ENCODE measurements at regions not wholly inside any gene's neighbourhood (a gene's known extent, or its start where the extent isn't known, plus 50 kb on each side); places are given as distances from the start of the nearest gene placed in this dataset.

- DNase-seq = no peak
Measured at GRCh38 chr3:76011121-76011520, 225.8 kb upstream of the ZNF717 start.

GRCh38 chr3:76015496-76015895, 230.1 kb upstream of the ZNF717 start:
- DNase-seq = no peak

DNA sequence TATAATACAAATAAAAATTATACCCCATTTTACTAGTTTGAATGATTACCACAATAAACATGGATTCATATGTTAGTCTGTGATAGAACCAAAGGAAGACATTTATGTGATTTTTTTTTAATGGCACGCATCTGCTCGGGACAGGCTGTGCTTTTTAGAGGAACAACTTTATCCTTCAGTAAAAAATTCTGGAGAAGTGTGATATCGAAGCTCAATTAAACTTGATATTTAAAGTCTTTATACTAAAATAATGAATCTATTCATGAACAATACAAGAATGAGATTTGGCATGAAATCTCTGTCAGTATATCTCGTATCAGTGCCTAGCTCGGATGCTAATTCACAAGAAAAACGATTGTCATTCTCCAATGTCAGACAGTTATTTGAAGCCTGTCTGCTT, 230.8 kb upstream of the ZNF717 start:
- no peak for DNase-seq

DNA sequence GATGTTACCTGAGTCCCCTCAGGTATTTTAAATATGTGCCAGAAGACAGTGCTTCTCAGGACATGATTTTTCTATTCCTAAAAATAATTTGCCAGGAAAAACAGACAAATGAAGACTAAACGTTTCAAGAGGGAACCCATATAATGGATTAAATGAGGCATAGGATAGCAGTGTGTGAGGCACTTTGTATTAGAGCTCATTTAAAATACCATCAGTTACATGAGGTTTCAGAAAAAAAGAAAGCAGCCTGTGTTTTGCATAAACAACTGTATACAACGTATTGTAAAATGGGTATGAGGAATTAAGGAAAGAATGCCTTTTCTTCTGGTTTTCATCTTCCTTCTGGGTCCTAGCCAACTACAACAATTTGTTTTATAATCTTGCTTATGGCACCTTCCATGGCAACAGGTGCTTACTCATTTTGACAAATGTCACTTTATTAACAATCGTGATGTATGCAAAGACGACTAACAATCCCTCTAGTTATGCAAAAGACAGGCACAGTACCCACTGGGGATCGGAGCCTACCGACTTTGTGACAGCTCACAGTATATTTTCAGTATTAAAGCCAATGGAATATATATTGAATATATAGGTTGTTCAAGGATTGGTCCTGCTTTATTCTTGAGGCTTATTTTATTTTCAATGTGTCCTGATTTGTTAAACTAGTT, 231.6 kb upstream of the ZNF717 start:
- DNase-seq = no peak

GRCh38 chr3:76021376-76021775, 236.0 kb upstream of the ZNF717 start:
- no peak for DNase-seq

GRCh38 chr3:76024640-76025039, 239.3 kb upstream of the ZNF717 start:
- DNase-seq = peak; percentile 9

GRCh38 chr3:76025561-76025960, 240.2 kb upstream of the ZNF717 start:
- DNase-seq = no peak

DNA sequence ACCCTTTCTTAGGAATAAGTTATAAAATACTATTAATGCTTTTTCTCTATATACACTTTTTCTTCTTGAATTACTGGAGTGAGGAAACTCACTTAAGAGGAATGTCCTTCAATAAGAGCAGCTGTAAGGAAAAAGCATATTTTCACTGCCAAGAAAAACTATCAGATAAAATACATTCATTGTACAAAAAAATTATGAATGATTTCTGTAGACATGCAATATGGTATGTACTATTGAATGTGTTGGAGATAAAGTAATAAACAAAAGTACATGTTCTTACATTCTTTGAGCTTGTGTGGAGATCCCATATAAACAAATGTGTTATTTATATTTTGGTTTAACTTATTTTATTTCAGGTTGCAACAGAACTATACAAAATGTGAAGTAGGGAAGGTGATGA, 241.0 kb upstream of the ZNF717 start:
- DNase-seq = no peak

DNA sequence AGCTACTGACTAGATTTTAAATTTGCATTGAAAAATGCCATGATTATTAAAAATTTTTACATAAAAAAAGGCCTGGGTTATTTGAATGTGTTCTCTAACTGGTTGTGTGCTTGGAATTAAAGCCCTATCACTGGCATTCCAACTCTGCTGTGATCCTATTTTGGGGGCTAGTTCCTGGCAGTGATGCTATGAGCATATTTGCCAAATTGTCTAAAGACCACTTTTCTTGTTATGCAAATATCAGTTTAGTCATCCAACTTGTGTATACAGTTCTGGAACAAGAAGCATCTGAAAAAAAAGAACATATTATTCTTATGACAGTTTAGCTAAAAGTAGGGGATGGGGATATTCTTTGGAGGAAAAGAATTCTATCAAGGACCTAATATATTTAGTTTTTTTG, 243.4 kb upstream of the ZNF717 start:
- no peak for DNase-seq

- no peak for DNase-seq
Measured at GRCh38 chr3:76034649-76035048, 249.3 kb upstream of the ZNF717 start.

DNA sequence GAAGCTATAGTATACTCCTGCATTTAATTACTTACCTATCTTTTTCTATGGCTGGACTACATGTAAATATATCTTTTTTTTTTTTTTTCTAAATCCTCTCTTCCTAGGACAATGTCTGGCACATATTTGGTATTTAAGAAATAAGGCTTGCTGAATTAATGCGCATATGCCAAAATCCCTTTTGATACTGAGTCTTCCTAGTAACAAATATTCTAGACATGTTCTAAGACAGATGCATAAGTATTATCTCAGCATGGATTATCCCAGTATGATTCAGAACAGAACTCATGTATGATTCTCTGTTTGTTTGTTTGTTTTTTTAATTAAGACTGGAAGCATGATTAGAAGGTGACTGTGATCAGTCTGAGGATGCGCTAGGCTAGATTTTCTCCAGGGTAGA, 249.8 kb upstream of the ZNF717 start:
- no peak for DNase-seq

DNA sequence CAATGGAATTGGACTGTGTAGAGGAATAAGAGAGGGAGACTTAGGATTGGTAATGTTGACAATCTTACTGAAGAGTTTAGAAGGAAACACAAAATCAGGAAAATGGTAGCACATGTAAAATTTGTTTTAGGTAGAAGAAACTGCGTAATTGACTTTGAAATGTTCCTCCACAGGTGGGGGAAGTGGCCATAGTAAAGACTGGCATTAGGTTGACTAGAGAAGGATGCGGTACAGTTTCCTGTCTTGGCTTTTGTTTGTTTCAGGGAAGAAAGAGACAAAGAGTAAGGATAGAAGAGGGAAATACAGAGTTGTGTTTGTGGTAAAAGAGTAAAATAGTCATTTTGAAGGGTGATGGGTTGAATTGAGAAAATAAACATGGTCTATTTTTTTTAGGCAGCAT, 253.6 kb upstream of the ZNF717 start:
- no peak for DNase-seq

GRCh38 chr3:76039431-76039830, 254.1 kb upstream of the ZNF717 start:
- DNase-seq = no peak

DNA sequence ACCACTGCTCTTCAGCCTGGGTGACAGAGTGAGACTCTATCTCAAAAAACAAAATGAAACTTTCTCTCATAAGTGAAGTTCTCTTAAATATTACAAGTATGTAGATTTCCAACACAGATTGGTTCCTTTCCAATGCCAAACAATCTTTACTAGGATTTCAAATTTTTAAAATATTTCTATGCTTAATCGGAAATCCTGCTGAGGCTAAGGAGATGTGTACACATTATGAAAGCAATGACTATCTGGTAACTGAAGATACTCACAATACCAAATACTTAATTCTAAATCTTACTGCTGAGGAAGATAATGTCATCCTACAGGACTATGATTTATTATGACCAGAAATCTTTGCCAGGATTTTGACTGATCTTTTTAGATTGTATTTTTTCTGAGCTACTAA, 255.6 kb upstream of the ZNF717 start:
- DNase-seq = no peak

- DNase-seq = no peak
Measured at GRCh38 chr3:76043746-76044145, 258.4 kb upstream of the ZNF717 start.

DNA sequence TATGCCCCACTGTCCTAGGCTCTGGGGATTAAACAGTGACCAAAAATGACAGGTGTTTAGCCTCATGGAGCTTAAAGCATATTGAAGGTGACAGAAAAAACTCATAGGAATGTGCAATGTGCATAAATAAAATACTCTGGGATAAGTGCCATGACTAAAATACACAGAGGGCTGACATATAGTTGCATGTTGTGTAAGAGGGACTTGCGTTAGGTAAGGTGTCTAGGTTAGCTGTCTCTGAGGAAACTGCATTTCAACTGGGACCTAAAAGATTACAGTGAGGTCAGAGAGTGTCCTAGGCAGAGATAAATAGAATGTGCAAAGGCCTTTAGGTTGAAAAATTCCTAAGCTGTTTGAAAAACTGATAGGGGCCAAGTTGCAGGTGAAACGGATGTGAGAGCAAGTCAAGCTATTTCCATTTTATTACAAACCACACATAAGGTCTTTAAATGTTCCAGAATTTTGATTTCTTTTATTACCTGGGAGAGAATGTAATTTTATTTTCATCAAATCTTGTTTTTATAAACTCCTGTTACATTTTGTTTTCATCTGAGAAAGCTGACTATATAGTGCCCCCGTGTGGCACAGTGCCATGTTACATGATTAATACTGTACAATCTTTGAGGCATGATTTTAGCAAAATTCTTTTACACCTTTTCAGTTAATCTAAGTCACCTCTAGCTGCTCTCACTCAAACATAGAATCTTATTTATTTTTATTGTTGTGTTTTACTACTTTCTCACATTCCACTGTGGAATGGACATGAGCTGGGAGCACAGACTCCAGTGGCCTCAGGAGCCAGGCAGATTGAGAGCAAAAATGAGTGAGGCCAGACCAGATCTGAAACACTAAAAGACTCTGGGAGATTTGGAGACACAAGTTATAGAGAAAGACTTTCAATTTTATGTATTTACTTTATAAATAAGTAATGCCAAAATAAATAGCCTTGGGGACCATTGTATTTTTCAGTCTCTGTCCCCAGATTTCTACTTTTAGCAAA, 259.6 kb upstream of the ZNF717 start:
- DNase-seq = no peak

DNA sequence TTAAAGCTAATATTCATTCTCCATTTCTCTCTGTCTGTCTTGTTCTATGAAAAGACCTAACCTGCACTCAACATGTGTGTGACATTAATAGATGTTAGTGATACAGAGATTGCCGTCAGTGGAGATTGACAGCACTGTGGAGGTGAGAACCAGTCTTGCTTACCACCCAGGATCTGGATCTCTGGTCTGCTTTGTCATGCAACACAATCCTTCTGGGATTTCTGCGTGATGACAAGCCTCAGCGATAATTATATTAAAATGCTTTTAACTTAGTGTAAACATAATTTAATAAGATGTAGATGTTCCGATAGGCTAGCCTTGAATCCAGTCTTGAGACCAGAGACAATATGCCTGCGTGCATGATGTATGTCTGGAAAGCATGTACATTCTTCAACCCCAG, 262.0 kb upstream of the ZNF717 start:
- no peak for DNase-seq

DNA sequence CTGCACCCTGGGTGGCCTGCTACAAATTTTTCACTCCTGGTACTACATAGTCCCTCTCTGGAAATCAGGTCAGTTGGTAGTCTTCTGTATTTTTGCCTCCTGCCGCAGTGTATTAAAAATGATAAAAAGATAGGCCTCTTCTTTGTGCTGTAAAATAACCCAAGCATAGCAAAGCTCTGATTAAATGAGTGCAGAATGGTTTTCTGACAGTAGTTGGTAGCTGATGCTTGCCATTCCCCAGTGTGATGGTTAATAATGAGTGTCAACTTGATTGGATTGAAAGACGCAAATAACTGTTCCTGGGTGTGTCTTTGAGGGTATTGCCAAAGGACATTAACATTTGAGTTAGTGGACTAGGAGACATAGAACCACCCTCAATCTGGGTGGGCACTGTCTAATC, 264.4 kb upstream of the ZNF717 start:
- DNase-seq = no peak

- DNase-seq = no peak
Measured at GRCh38 chr3:76051145-76051544, 265.8 kb upstream of the ZNF717 start.

DNA sequence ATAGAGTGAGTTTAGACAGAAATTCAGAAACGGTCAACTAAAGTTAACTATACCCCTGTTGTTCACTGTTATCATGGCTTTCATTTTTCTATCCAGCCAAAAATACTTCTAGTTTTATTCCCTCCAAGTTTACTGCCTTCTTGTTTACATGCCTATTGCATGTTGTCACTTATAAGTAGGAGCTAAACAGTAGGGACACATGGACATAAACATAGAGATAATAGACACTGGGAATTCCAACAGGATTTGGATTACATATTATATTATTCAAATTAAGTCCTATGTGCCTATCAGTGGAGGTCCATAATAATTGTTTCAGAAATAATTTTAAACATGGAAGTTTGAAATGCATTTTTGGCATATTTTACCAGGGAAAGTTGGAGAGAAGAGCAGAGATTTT, 269.1 kb upstream of the ZNF717 start:
- DNase-seq = no peak

DNA sequence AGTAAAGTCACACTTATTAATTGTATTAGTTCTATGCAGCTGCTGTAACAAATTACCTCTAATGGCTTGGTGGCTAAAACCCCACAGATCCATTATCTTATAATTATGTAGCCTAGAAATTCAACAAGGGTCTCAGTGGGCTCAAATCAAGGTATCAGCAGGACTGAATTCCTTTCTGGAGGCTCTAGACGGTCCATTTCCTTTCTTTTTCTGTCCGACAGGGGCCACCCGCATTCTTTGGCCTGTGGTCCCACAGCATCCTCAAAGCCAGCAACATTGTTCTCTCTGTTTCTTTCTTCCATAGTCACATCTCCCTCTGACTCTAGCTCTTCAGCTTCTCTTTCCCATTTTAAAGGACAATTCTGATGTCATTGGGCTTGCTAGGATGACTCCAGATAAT, 276.3 kb upstream of the ZNF717 start:
- DNase-seq = no peak

DNA sequence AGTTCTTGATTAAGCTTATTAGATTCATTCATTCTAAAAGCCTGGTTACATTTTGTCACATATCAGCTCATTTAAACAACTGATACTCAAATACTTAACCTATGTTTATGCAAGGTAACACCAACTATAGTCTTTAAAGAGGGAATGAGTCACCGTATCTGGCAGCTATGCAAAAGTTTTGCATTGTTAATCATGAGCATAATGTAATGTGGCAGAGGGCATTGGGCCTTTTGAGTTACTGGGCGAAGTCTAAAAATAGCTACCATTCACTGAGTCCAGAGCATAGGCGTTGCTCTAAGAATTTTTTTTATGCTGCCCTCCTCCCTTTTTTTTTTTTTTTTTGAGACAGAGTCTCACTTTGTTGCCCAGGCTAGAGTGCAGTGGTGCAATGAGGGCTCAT, 277.7 kb upstream of the ZNF717 start:
- DNase-seq = no peak

- DNase-seq = no peak
Measured at GRCh38 chr3:76063811-76064210, 278.5 kb upstream of the ZNF717 start.

GRCh38 chr3:76065964-76066363, 280.6 kb upstream of the ZNF717 start:
- DNase-seq = no peak

Data from DMS153 (cell line).